Thyroid gland (tissue), 4 donors: ENCODE measurements at regions not wholly inside any gene's neighbourhood (a gene's known extent, or its start where the extent isn't known, plus 50 kb on each side); places are given as distances from the start of the nearest gene placed in this dataset.
"Not testable (repeated sequence)": the region's sequence is repeated elsewhere in the genome, so short reads cannot be mapped to it uniquely, and the experiment has no call there.

Experiments
- DNase-seq, 2 donors: peaks; one replicate each; pipeline ENCODE4 v3.0.0-alpha.2; 2019
- H3K27ac ChIP-seq, 3 donors: fragments of 200-600 bp; sonication (generic); 1 replicate in 2 of 3; 2 replicates in 1 of 3; pipeline ENCODE4 v1.5.1; 2016 to 2019; ENCODE audit warnings: mild to moderate bottlenecking in 1 of 3, moderate library complexity in 1 of 3
- H3K27me3 ChIP-seq: fragments of 200-600 bp; sonication (generic); one replicate; pipeline ENCODE4 v1.5.1; 2019
- H3K36me3 ChIP-seq, 2 donors: fragments of 200-600 bp; sonication (generic); one replicate each; pipeline ENCODE4 v1.5.1; 2016 to 2019
- H3K4me1 ChIP-seq, 2 donors: fragments of 200-600 bp; sonication (generic); one replicate each; pipeline ENCODE4 v1.5.1; 2017 to 2019
- H3K4me3 ChIP-seq, 3 donors: fragments of 200-600 bp; sonication (generic); replicated peaks in 1 of 3; 1 replicate in 2 of 3; 2 replicates in 1 of 3; pipeline ENCODE4 v1.5.1; 2016; ENCODE audit warnings: mild to moderate bottlenecking in 1 of 3
- H3K9me3 ChIP-seq: fragments of 200-600 bp; sonication (generic); one replicate; pipeline ENCODE4 v1.5.1; 2017
- CTCF ChIP-seq, 6 experiments: fragments of 200-600 bp in 3 of 6; fragments of 450-650 bp in 3 of 6; sonication (generic) in 3 of 6; IDR thresholded peaks; one replicate each; pipeline ENCODE4 v1.5.1; 2016 to 2019; ENCODE audit warnings: antibody characterized with exemption in 6 of 6, mild to moderate bottlenecking in 2 of 6, inconsistent platforms in 1 of 6, moderate library complexity in 1 of 6
- POLR2A ChIP-seq, 2 donors: fragments of 450-650 bp; IDR thresholded peaks; one replicate each; pipeline ENCODE4 v1.6.1; 2017; ENCODE audit warnings: antibody characterized with exemption in 2 of 2, mild to moderate bottlenecking in 2 of 2, moderate library complexity in 1 of 2
- WGBS, 2 donors: methylation state at CpG; one replicate each; pipeline ENCODE4 v1.1.5; 2017; 5-methylcytosine and 5-hydroxymethylcytosine counted together
- intact Hi-C: fragments of 100-400 bp; cut with DNase I; formaldehyde crosslinking; loops from one replicate; pipeline ENCODE4 v1.15.1; 2023

GRCh38 chr5:145443366-145443765 is 391.8 kb downstream of the PRELID2 start:
- Histone ChIP-seq H3K36me3 (no peaks in the 10 kb centered on the region), H3K4me1 (no peaks in the 10 kb centered on the region), H3K27ac (no peak overlapping the region), H3K9me3 (no peaks in the 10 kb centered on the region), H3K27me3 (no peaks in the 10 kb centered on the region), H3K4me3 (no peak overlapping the region)
- TF ChIP-seq POLR2A (IDR thresholded peaks at IDR 0.05), result no peak
- TF ChIP-seq CTCF (IDR thresholded peaks at IDR 0.05), result no peak
- WGBS, 2 donors, result 66 to 67% methylated on average over 2 of the region's 2 CpGs
- intact Hi-C loops, result no loop called here
- no peak for DNase-seq

GRCh38 chr5:145442661-145443060 is 392.5 kb downstream of the PRELID2 start:
- H3K27ac ChIP-seq, intact Hi-C loops, DNase-seq, H3K4me1 ChIP-seq, H3K4me3 ChIP-seq, H3K27me3 ChIP-seq, H3K9me3 ChIP-seq, H3K36me3 ChIP-seq: not testable (repeated sequence)
- 81 to 87% methylated on average over 6 of the region's 6 CpGs for WGBS, 2 donors

GRCh38 chr5:145441228-145441627 is 393.9 kb downstream of the PRELID2 start:
- intact Hi-C loops, result no loop called here
- no peaks in the 10 kb centered on the region for H3K4me1 ChIP-seq
- H3K27me3 ChIP-seq, result no peaks in the 10 kb centered on the region
- no peak overlapping the region for H3K4me3 ChIP-seq
- no peaks in the 10 kb centered on the region for H3K36me3 ChIP-seq
- no peak for DNase-seq
- TF ChIP-seq POLR2A (IDR thresholded peaks at IDR 0.05), result no peak
- TF ChIP-seq CTCF (IDR thresholded peaks at IDR 0.05), result no peak
- H3K27ac ChIP-seq, result no peak overlapping the region
- no peaks in the 10 kb centered on the region for H3K9me3 ChIP-seq

- Histone ChIP-seq H3K27me3 (no peaks in the 10 kb centered on the region), H3K36me3 (no peaks in the 10 kb centered on the region), H3K9me3 (no peaks in the 10 kb centered on the region), H3K27ac (no peak overlapping the region), H3K4me3 (no peak overlapping the region), H3K4me1 (no peaks in the 10 kb centered on the region)
- no peak for TF ChIP-seq CTCF (IDR thresholded peaks at IDR 0.05)
- TF ChIP-seq POLR2A (IDR thresholded peaks at IDR 0.05), result no peak
- no peak for DNase-seq
- intact Hi-C loops, result no loop called here
- 74 to 80% methylated on average over 3 of the region's 3 CpGs for WGBS, 2 donors
Observed at GRCh38 chr5:145437627-145438026, 397.5 kb downstream of the PRELID2 start.

- intact Hi-C loops, result no loop called here
- Histone ChIP-seq H3K27ac (no peak overlapping the region), H3K4me3 (no peak overlapping the region), H3K4me1 (no peaks in the 10 kb centered on the region), H3K36me3 (no peaks in the 10 kb centered on the region), H3K27me3 (no peaks in the 10 kb centered on the region), H3K9me3 (no peaks in the 10 kb centered on the region)
- TF ChIP-seq CTCF (IDR thresholded peaks at IDR 0.05) (no peak), POLR2A (IDR thresholded peaks at IDR 0.05) (no peak)
- no peak for DNase-seq
- 87 to 91% methylated on average over 3 of the region's 3 CpGs for WGBS, 2 donors
Observed at GRCh38 chr5:145433077-145433476, 402.1 kb downstream of the PRELID2 start.

- Histone ChIP-seq H3K36me3 (no peaks in the 10 kb centered on the region), H3K4me3 (no peak overlapping the region), H3K27ac (no peak overlapping the region), H3K27me3 (no peaks in the 10 kb centered on the region), H3K4me1 (no peaks in the 10 kb centered on the region), H3K9me3 (no peaks in the 10 kb centered on the region)
- DNase-seq, result no peak
- 71 to 83% methylated on average over 3 of the region's 3 CpGs for WGBS, 2 donors
- intact Hi-C loops, result no loop called here
- no peak for TF ChIP-seq POLR2A (IDR thresholded peaks at IDR 0.05)
Observed at GRCh38 chr5:145429170-145429569, 406.0 kb downstream of the PRELID2 start.
